ENCODE measurements at regions not wholly inside any gene's neighbourhood (a gene's known extent, or its start where the extent isn't known, plus 50 kb on each side); places are given as distances from the start of the nearest gene placed in this dataset.

- no peaks in the 10 kb centered on the region for H3K36me3 ChIP-seq (replicated peaks)
- H3K27me3 ChIP-seq (ENCODE audit: low read depth): no peaks in the 10 kb centered on the region; the same call in 1 of the 2 replicates
- H3K4me1 ChIP-seq: no peaks in the 10 kb centered on the region
- peak in 1 of 2 experiments; percentile 18 for DNase-seq (ENCODE audit: low spot score in 2 of 2)
- H3K4me3 ChIP-seq: no peak overlapping the region
- H3K9me3 ChIP-seq: no peaks in the 10 kb centered on the region
- in situ Hi-C loops (cut with MboI; ENCODE audit: low sequenced_read_pairs): no loop called here
Observed at GRCh38 chr6:43851204-43851865, 81.3 kb downstream of the VEGFA start.

- Histone ChIP-seq H3K4me3 (no peak overlapping the region), H3K36me3 (replicated peaks) (no peaks in the 10 kb centered on the region), H3K9me3 (no peaks in the 10 kb centered on the region), H3K4me1 (no peaks in the 10 kb centered on the region), H3K27me3 (ENCODE audit: low read depth) (no peaks in the 10 kb centered on the region; the same call in 1 of the 2 replicates)
- DNase-seq (ENCODE audit: low spot score in 2 of 2): no peak
- in situ Hi-C loops (cut with MboI; ENCODE audit: low sequenced_read_pairs): no loop called here
Observed at GRCh38 chr6:43850314-43851203, 80.5 kb downstream of the VEGFA start.

GRCh38 chr6:43849844-43850243, 79.8 kb downstream of the VEGFA start:
- Histone ChIP-seq H3K9me3 (no peaks in the 10 kb centered on the region), H3K4me3 (no peak overlapping the region), H3K4me1 (no peaks in the 10 kb centered on the region), H3K27me3 (ENCODE audit: low read depth) (no peaks in the 10 kb centered on the region; the same call in 1 of the 2 replicates), H3K36me3 (replicated peaks) (no peaks in the 10 kb centered on the region)
- no peak for DNase-seq (ENCODE audit: low spot score in 2 of 2)
- in situ Hi-C loops (cut with MboI; ENCODE audit: low sequenced_read_pairs): no loop called here

GRCh38 chr6:43848671-43849391, 78.8 kb downstream of the VEGFA start:
- no peaks in the 10 kb centered on the region; the same call in 1 of the 2 replicates for H3K27me3 ChIP-seq (ENCODE audit: low read depth)
- no peaks in the 10 kb centered on the region for H3K4me1 ChIP-seq
- H3K9me3 ChIP-seq: no peaks in the 10 kb centered on the region
- no peaks in the 10 kb centered on the region for H3K36me3 ChIP-seq (replicated peaks)
- in situ Hi-C loops (cut with MboI; ENCODE audit: low sequenced_read_pairs): no loop called here
- H3K4me3 ChIP-seq: no peak overlapping the region
- DNase-seq (ENCODE audit: low spot score in 2 of 2): no peak

GRCh38 chr6:43847741-43848630, 78.0 kb downstream of the VEGFA start:
- no peak for DNase-seq (ENCODE audit: low spot score in 2 of 2)
- in situ Hi-C loops (cut with MboI; ENCODE audit: low sequenced_read_pairs): no loop called here
- no peaks in the 10 kb centered on the region for H3K9me3 ChIP-seq

GRCh38 chr6:43846556-43846955, 76.5 kb downstream of the VEGFA start:
- in situ Hi-C loops (cut with MboI; ENCODE audit: low sequenced_read_pairs): no loop called here
- no peak for DNase-seq (ENCODE audit: low spot score in 2 of 2)
- no peaks in the 10 kb centered on the region for H3K36me3 ChIP-seq (replicated peaks)
- H3K27me3 ChIP-seq (ENCODE audit: low read depth): no peaks in the 10 kb centered on the region; the same call in 1 of the 2 replicates
- H3K4me3 ChIP-seq: no peak overlapping the region
- no peaks in the 10 kb centered on the region for H3K4me1 ChIP-seq
- no peaks in the 10 kb centered on the region for H3K9me3 ChIP-seq

More at GRCh38 chr6:43847741-43848630, 78.0 kb downstream of the VEGFA start:
- Histone ChIP-seq H3K4me1 (no peaks in the 10 kb centered on the region), H3K4me3 (no peak overlapping the region), H3K27me3 (ENCODE audit: low read depth) (no peaks in the 10 kb centered on the region; the same call in 1 of the 2 replicates), H3K36me3 (replicated peaks) (no peaks in the 10 kb centered on the region)

GRCh38 chr6:43845646-43846045, 75.6 kb downstream of the VEGFA start:
- Histone ChIP-seq H3K9me3 (no peaks in the 10 kb centered on the region), H3K36me3 (replicated peaks) (no peaks in the 10 kb centered on the region), H3K4me1 (no peaks in the 10 kb centered on the region), H3K27me3 (ENCODE audit: low read depth) (no peaks in the 10 kb centered on the region; the same call in 1 of the 2 replicates), H3K4me3 (no peak overlapping the region)
- no peak for DNase-seq (ENCODE audit: low spot score in 2 of 2)
- in situ Hi-C loops (cut with MboI; ENCODE audit: low sequenced_read_pairs): no loop called here

- DNase-seq (ENCODE audit: low spot score in 2 of 2): no peak
- H3K27me3 ChIP-seq (ENCODE audit: low read depth): no peaks in the 10 kb centered on the region; the same call in 1 of the 2 replicates
- no peaks in the 10 kb centered on the region for H3K4me1 ChIP-seq
- no peaks in the 10 kb centered on the region for H3K9me3 ChIP-seq
- no peak overlapping the region for H3K4me3 ChIP-seq
- no peaks in the 10 kb centered on the region for H3K36me3 ChIP-seq (replicated peaks)
- in situ Hi-C loops (cut with MboI; ENCODE audit: low sequenced_read_pairs): no loop called here
Observed at GRCh38 chr6:43843669-43844171, 73.7 kb downstream of the VEGFA start.

- H3K4me3 ChIP-seq: no peak overlapping the region
- in situ Hi-C loops (cut with MboI; ENCODE audit: low sequenced_read_pairs): no loop called here
- no peaks in the 10 kb centered on the region for H3K4me1 ChIP-seq
- no peaks in the 10 kb centered on the region for H3K36me3 ChIP-seq (replicated peaks)
- DNase-seq (ENCODE audit: low spot score in 2 of 2): no peak
- no peaks in the 10 kb centered on the region for H3K9me3 ChIP-seq
- no peaks in the 10 kb centered on the region; the same call in 1 of the 2 replicates for H3K27me3 ChIP-seq (ENCODE audit: low read depth)
Observed at GRCh38 chr6:43843097-43843645, 73.2 kb downstream of the VEGFA start.

GRCh38 chr6:43842231-43842794, 72.3 kb downstream of the VEGFA start:
- in situ Hi-C loops (cut with MboI; ENCODE audit: low sequenced_read_pairs): no loop called here
- DNase-seq (ENCODE audit: low spot score in 2 of 2): no peak

GRCh38 chr6:43840490-43841218, 70.6 kb downstream of the VEGFA start:
- DNase-seq (ENCODE audit: low spot score in 2 of 2): no peak

More at GRCh38 chr6:43842231-43842794, 72.3 kb downstream of the VEGFA start:
- H3K9me3 ChIP-seq: no peaks in the 10 kb centered on the region
- H3K36me3 ChIP-seq (replicated peaks): no peaks in the 10 kb centered on the region
- H3K4me3 ChIP-seq: no peak overlapping the region
- H3K27me3 ChIP-seq (ENCODE audit: low read depth): no peaks in the 10 kb centered on the region; the same call in 1 of the 2 replicates
- no peaks in the 10 kb centered on the region for H3K4me1 ChIP-seq

More at GRCh38 chr6:43840490-43841218, 70.6 kb downstream of the VEGFA start:
- no peaks in the 10 kb centered on the region for H3K9me3 ChIP-seq
- no peak overlapping the region for H3K4me3 ChIP-seq
- no peaks in the 10 kb centered on the region for H3K27me3 ChIP-seq (ENCODE audit: low read depth)
- no peaks in the 10 kb centered on the region for H3K36me3 ChIP-seq (replicated peaks)
- no peaks in the 10 kb centered on the region for H3K4me1 ChIP-seq
- in situ Hi-C loops (cut with MboI; ENCODE audit: low sequenced_read_pairs): no loop called here

All from HAP-1 (cell line).